ENCODE measurements at regions not wholly inside any gene's neighbourhood (a gene's known extent, or its start where the extent isn't known, plus 50 kb on each side); places are given as distances from the start of the nearest gene placed in this dataset.

DNA sequence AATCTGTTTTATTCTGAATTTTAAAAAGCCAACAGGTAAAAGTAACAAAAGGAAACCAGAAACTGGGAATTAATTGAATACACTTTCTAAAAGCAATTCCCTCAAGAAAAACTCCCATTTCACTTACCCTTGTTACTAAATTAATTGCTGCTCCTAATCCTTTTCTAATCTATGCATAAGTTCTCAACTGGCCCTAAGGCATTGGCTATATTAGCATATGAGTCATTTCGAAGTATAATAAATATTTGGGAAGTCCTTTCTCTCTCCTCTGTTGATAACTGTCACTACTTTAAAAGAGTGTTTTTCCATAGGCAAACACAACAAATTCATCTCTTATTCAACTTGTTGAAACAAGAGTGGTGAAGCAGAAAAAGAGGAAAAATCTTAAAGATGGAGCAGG lies 486.5 kb upstream of the HTR2C start:
- TF ChIP-seq, protein P1, sequence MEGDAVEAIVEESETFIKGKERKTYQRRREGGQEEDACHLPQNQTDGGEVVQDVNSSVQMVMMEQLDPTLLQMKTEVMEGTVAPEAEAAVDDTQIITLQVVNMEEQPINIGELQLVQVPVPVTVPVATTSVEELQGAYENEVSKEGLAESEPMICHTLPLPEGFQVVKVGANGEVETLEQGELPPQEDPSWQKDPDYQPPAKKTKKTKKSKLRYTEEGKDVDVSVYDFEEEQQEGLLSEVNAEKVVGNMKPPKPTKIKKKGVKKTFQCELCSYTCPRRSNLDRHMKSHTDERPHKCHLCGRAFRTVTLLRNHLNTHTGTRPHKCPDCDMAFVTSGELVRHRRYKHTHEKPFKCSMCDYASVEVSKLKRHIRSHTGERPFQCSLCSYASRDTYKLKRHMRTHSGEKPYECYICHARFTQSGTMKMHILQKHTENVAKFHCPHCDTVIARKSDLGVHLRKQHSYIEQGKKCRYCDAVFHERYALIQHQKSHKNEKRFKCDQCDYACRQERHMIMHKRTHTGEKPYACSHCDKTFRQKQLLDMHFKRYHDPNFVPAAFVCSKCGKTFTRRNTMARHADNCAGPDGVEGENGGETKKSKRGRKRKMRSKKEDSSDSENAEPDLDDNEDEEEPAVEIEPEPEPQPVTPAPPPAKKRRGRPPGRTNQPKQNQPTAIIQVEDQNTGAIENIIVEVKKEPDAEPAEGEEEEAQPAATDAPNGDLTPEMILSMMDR (IDR thresholded peaks at IDR 0.05), result no peak
- no peak for TF ChIP-seq POLR2A (IDR thresholded peaks at IDR 0.05)

Measured in right lobe of liver (tissue), 4 donors.